ENCODE measurements at regions not wholly inside any gene's neighbourhood (a gene's known extent, or its start where the extent isn't known, plus 50 kb on each side); places are given as distances from the start of the nearest gene placed in this dataset.
"Not testable (repeated sequence)": the region's sequence is repeated elsewhere in the genome, so short reads cannot be mapped to it uniquely, and the experiment has no call there.

GRCh38 chr3:18609187-18609586, 184.0 kb upstream of the SATB1 start:
- no peak for DNase-seq (ENCODE audit: low spot score)
- intact Hi-C loops (cut with DNase I): no loop called here

GRCh38 chr3:18597919-18598318, 172.8 kb upstream of the SATB1 start:
- intact Hi-C loops (cut with DNase I): no loop called here
- no peak for DNase-seq (ENCODE audit: low spot score)

GRCh38 chr3:18593231-18593630, 168.1 kb upstream of the SATB1 start:
- intact Hi-C loops (cut with DNase I): no loop called here
- no peak for DNase-seq (ENCODE audit: low spot score)

- intact Hi-C loops (cut with DNase I): no loop called here
Observed at GRCh38 chr3:18591120-18591519, 166.0 kb upstream of the SATB1 start.

GRCh38 chr3:18586076-18586475, 160.9 kb upstream of the SATB1 start:
- DNase-seq (ENCODE audit: low spot score): no peak
- intact Hi-C loops (cut with DNase I): no loop called here

More at GRCh38 chr3:18591120-18591519, 166.0 kb upstream of the SATB1 start:
- no peak for DNase-seq (ENCODE audit: low spot score)

- intact Hi-C loops (cut with DNase I): no loop called here
Observed at GRCh38 chr3:18585004-18585968, 160.1 kb upstream of the SATB1 start.

GRCh38 chr3:18580268-18580667, 155.1 kb upstream of the SATB1 start:
- intact Hi-C loops (cut with DNase I): no loop called here
- no peak for DNase-seq (ENCODE audit: low spot score)

More at GRCh38 chr3:18585004-18585968, 160.1 kb upstream of the SATB1 start:
- DNase-seq (ENCODE audit: low spot score): no peak

- intact Hi-C loops (cut with DNase I): no loop called here
- no peak for DNase-seq (ENCODE audit: low spot score)
Observed at GRCh38 chr3:18579661-18580060, 154.5 kb upstream of the SATB1 start.

- intact Hi-C loops (cut with DNase I): no loop called here
Observed at GRCh38 chr3:18575573-18575972, 150.4 kb upstream of the SATB1 start.

GRCh38 chr3:18572809-18573208, 147.7 kb upstream of the SATB1 start:
- intact Hi-C loops (cut with DNase I): no loop called here

More at GRCh38 chr3:18575573-18575972, 150.4 kb upstream of the SATB1 start:
- no peak for DNase-seq (ENCODE audit: low spot score)

DNA sequence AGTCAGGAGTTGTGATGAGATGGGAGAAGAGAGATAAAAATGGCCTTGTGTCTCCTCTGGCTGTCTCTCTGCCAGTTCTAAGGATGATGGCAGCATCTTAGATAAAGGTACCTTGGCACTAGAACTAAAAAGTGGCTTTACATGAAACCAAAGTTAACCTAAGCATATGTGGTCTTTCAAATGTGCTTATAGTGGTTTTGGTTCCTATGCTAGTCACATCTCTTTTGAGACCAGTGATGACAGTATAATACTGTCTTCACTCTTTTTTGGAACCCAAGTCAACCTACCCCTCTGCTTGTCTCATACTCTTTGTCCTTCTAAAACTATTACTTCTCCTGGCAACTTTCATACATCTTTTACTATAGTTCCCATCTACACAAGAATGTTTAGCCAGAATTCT, 142.2 kb upstream of the SATB1 start:
- intact Hi-C loops (cut with DNase I): no loop called here
- no peak for DNase-seq (ENCODE audit: low spot score)

More at GRCh38 chr3:18572809-18573208, 147.7 kb upstream of the SATB1 start:
- no peak for DNase-seq (ENCODE audit: low spot score)

- intact Hi-C loops (cut with DNase I): no loop called here
- no peak for DNase-seq (ENCODE audit: low spot score)
Observed at GRCh38 chr3:18562364-18563154, 137.4 kb upstream of the SATB1 start.

GRCh38 chr3:18559331-18559842, 134.2 kb upstream of the SATB1 start:
- intact Hi-C loops (cut with DNase I): no loop called here
- no peak for DNase-seq (ENCODE audit: low spot score)

DNA sequence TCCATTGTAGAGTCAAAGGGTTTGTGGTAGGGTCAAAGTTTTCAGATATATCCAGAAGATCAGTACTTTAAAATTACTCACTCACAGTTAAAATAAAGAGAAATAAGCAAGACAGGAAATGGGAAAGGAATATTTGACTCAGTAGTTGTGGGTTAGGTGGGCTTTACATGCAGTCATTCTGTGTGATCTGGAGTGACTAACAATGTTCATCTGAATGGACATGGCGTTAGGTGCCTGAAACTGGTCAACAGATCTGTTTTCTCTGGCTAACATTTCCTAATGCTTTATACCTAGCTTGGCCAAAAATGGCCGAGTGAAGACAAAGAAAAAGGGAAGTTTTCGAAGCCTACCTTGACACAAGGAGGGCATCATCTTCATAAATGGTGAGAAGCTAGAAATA, 133.4 kb upstream of the SATB1 start:
- intact Hi-C loops (cut with DNase I): no loop called here

DNA sequence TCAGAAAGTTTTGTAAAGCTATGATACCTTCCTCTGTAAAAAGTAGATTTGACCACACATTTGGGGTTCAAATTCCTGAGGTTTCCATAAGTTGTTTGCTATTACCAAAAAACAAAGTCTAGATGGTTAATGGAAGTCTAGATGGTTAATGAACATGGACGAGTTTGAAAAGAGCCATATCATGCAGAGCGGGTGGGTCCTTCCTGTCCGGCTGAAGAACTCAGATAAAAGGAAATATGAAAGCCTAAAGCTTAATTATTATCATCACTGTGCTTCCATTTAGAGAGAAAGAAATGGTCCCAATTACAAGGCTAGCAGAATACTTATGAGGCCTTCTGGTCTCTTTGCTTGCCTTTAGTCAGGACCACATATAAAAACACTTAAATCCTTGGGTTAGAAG, 132.1 kb upstream of the SATB1 start:
- intact Hi-C loops (cut with DNase I): no loop called here
- DNase-seq (ENCODE audit: low spot score): no peak

More for the DNA sequence above, 133.4 kb upstream of the SATB1 start:
- no peak for DNase-seq (ENCODE audit: low spot score)

- no peak for DNase-seq (ENCODE audit: low spot score)
- intact Hi-C loops (cut with DNase I): no loop called here
Observed at GRCh38 chr3:18556503-18557135, 131.5 kb upstream of the SATB1 start.

GRCh38 chr3:18556001-18556408, 130.9 kb upstream of the SATB1 start:
- intact Hi-C loops (cut with DNase I): no loop called here
- no peak for DNase-seq (ENCODE audit: low spot score)

- intact Hi-C loops (cut with DNase I): not testable (repeated sequence)
Observed at GRCh38 chr3:18552579-18553105, 127.5 kb upstream of the SATB1 start.

GRCh38 chr3:18546632-18547031, 121.5 kb upstream of the SATB1 start:
- intact Hi-C loops (cut with DNase I): no loop called here
- no peak for DNase-seq (ENCODE audit: low spot score)

More at GRCh38 chr3:18552579-18553105, 127.5 kb upstream of the SATB1 start:
- DNase-seq (ENCODE audit: low spot score): not testable (repeated sequence)
